ENCODE measurements at regions not wholly inside any gene's neighbourhood (a gene's known extent, or its start where the extent isn't known, plus 50 kb on each side); places are given as distances from the start of the nearest gene placed in this dataset.

DNA sequence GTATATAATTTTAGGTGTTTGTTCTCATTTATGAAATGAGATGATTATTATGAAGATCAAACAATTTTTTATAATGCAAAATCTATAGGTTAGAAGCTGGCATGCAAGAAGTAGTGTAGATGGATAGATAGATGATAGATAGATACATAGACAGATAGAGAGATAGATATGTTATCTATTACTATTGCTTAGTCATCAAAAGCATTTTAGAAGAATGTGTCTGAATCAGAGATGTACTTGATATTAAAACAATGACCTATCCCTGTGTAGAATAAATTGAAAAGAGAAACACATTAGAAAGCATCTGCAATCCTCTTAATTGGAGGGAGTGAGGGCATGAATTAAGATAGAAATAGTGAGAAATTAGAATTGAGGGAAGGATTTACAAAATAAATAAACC is 436.2 kb upstream of the NXPH2 start:
- TF ChIP-seq TAF1 (IDR thresholded peaks at IDR 0.05; ENCODE audit: low read depth): no peak
- TF ChIP-seq CEBPB (IDR thresholded peaks at IDR 0.05): no peak
- no peak for TF ChIP-seq YY1 (IDR thresholded peaks at IDR 0.05; ENCODE audit: low read depth)
- TF ChIP-seq FOXM1 (IDR thresholded peaks at IDR 0.05; ENCODE audit: borderline replicate concordance, low read depth): no peak
- TF ChIP-seq, protein P1, sequence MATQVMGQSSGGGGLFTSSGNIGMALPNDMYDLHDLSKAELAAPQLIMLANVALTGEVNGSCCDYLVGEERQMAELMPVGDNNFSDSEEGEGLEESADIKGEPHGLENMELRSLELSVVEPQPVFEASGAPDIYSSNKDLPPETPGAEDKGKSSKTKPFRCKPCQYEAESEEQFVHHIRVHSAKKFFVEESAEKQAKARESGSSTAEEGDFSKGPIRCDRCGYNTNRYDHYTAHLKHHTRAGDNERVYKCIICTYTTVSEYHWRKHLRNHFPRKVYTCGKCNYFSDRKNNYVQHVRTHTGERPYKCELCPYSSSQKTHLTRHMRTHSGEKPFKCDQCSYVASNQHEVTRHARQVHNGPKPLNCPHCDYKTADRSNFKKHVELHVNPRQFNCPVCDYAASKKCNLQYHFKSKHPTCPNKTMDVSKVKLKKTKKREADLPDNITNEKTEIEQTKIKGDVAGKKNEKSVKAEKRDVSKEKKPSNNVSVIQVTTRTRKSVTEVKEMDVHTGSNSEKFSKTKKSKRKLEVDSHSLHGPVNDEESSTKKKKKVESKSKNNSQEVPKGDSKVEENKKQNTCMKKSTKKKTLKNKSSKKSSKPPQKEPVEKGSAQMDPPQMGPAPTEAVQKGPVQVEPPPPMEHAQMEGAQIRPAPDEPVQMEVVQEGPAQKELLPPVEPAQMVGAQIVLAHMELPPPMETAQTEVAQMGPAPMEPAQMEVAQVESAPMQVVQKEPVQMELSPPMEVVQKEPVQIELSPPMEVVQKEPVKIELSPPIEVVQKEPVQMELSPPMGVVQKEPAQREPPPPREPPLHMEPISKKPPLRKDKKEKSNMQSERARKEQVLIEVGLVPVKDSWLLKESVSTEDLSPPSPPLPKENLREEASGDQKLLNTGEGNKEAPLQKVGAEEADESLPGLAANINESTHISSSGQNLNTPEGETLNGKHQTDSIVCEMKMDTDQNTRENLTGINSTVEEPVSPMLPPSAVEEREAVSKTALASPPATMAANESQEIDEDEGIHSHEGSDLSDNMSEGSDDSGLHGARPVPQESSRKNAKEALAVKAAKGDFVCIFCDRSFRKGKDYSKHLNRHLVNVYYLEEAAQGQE (IDR thresholded peaks at IDR 0.05; ENCODE audit: low read depth): no peak
- no peak for TF ChIP-seq TEAD4 (IDR thresholded peaks at IDR 0.05)
- TF ChIP-seq, protein P2, sequence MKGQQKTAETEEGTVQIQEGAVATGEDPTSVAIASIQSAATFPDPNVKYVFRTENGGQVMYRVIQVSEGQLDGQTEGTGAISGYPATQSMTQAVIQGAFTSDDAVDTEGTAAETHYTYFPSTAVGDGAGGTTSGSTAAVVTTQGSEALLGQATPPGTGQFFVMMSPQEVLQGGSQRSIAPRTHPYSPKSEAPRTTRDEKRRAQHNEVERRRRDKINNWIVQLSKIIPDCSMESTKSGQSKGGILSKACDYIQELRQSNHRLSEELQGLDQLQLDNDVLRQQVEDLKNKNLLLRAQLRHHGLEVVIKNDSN (IDR thresholded peaks at IDR 0.05): no peak
- no peak for TF ChIP-seq CREB1 (IDR thresholded peaks at IDR 0.05; ENCODE audit: low read depth)
- TF ChIP-seq TCF12 (IDR thresholded peaks at IDR 0.05; ENCODE audit: low read depth): no peak
- TF ChIP-seq, protein P3, sequence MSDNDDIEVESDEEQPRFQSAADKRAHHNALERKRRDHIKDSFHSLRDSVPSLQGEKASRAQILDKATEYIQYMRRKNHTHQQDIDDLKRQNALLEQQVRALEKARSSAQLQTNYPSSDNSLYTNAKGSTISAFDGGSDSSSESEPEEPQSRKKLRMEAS (IDR thresholded peaks at IDR 0.05): no peak

Measured in Ishikawa (cell line).